ENCODE measurements at regions not wholly inside any gene's neighbourhood (a gene's known extent, or its start where the extent isn't known, plus 50 kb on each side); places are given as distances from the start of the nearest gene placed in this dataset.
"Not testable (repeated sequence)": the region's sequence is repeated elsewhere in the genome, so short reads cannot be mapped to it uniquely, and the experiment has no call there.

GRCh38 chr11:103808252-103808651 lies 228.2 kb upstream of the DDI1 start:
- no peaks in the 10 kb centered on the region for H3K36me3 Mint-ChIP-seq (ENCODE audit: low read depth)
- no peak overlapping the region for H3K4me3 Mint-ChIP-seq
- no peak overlapping the region for H3K27ac Mint-ChIP-seq (ENCODE audit: unreplicated experiment)
- no peak for DNase-seq (ENCODE audit: low read depth, low spot score)
- H3K9me3 Mint-ChIP-seq, result no peaks in the 10 kb centered on the region
- no peaks in the 10 kb centered on the region for H3K27me3 Mint-ChIP-seq (ENCODE audit: low read depth)
- no peaks in the 10 kb centered on the region for H3K4me1 Mint-ChIP-seq
- TF ChIP-seq CTCF (conservative IDR thresholded peaks at IDR 0.05), result no peak

- no peak for TF ChIP-seq CTCF (conservative IDR thresholded peaks at IDR 0.05)
- Mint-ChIP-seq H3K4me1 (no peaks in the 10 kb centered on the region), H3K36me3 (ENCODE audit: low read depth) (no peaks in the 10 kb centered on the region), H3K9me3 (no peaks in the 10 kb centered on the region), H3K27me3 (ENCODE audit: low read depth) (no peaks in the 10 kb centered on the region), H3K27ac (ENCODE audit: unreplicated experiment) (no peak overlapping the region), H3K4me3 (no peak overlapping the region)
- DNase-seq (ENCODE audit: low read depth, low spot score), result no peak
Measured at GRCh38 chr11:103811870-103812455, 224.5 kb upstream of the DDI1 start.

- Mint-ChIP-seq H3K27ac (ENCODE audit: unreplicated experiment) (no peak overlapping the region), H3K27me3 (ENCODE audit: low read depth) (no peaks in the 10 kb centered on the region), H3K4me3 (no peak overlapping the region), H3K4me1 (no peaks in the 10 kb centered on the region), H3K36me3 (ENCODE audit: low read depth) (no peaks in the 10 kb centered on the region), H3K9me3 (no peaks in the 10 kb centered on the region)
- no peak for DNase-seq (ENCODE audit: low read depth, low spot score)
- TF ChIP-seq CTCF (conservative IDR thresholded peaks at IDR 0.05), result no peak
Measured at GRCh38 chr11:103812680-103813079, 223.8 kb upstream of the DDI1 start.

- H3K27me3 Mint-ChIP-seq (ENCODE audit: low read depth); H3K36me3 Mint-ChIP-seq (ENCODE audit: low read depth); H3K27ac Mint-ChIP-seq (ENCODE audit: unreplicated experiment): not testable (repeated sequence)
Measured at GRCh38 chr11:103820345-103820744, 216.1 kb upstream of the DDI1 start.

GRCh38 chr11:103824116-103824515 lies 212.3 kb upstream of the DDI1 start:
- no peak for TF ChIP-seq CTCF (conservative IDR thresholded peaks at IDR 0.05)
- Mint-ChIP-seq H3K27ac (ENCODE audit: unreplicated experiment) (no peak overlapping the region), H3K36me3 (ENCODE audit: low read depth) (peaks cover 2% of the 10 kb centered on the region), H3K4me1 (no peaks in the 10 kb centered on the region), H3K9me3 (peaks cover 9% of the 10 kb centered on the region), H3K4me3 (no peak overlapping the region), H3K27me3 (ENCODE audit: low read depth) (peaks cover 2% of the 10 kb centered on the region)
- no peak for DNase-seq (ENCODE audit: low read depth, low spot score)

More at GRCh38 chr11:103820345-103820744, 216.1 kb upstream of the DDI1 start:
- DNase-seq (ENCODE audit: low read depth, low spot score); H3K9me3 Mint-ChIP-seq; H3K4me1 Mint-ChIP-seq; H3K4me3 Mint-ChIP-seq: not testable (repeated sequence)

- H3K27me3 Mint-ChIP-seq (ENCODE audit: low read depth), result peaks cover 2% of the 10 kb centered on the region
- no peak for TF ChIP-seq CTCF (conservative IDR thresholded peaks at IDR 0.05)
- no peak for DNase-seq (ENCODE audit: low read depth, low spot score)
- peaks cover 12% of the 10 kb centered on the region for H3K9me3 Mint-ChIP-seq
- H3K36me3 Mint-ChIP-seq (ENCODE audit: low read depth), result peaks cover 2% of the 10 kb centered on the region
- no peak overlapping the region for H3K27ac Mint-ChIP-seq (ENCODE audit: unreplicated experiment)
- H3K4me3 Mint-ChIP-seq, result no peak overlapping the region
- H3K4me1 Mint-ChIP-seq, result no peaks in the 10 kb centered on the region
Measured at GRCh38 chr11:103825469-103825868, 211.0 kb upstream of the DDI1 start.
